Heart right ventricle (tissue), 16 donors: ENCODE measurements at regions not wholly inside any gene's neighbourhood (a gene's known extent, or its start where the extent isn't known, plus 50 kb on each side); places are given as distances from the start of the nearest gene placed in this dataset.
"Not testable (repeated sequence)": the region's sequence is repeated elsewhere in the genome, so short reads cannot be mapped to it uniquely, and the experiment has no call there.

ENCODE experiments used
- ATAC-seq, 8 donors: fragments of 200-7000 bp; cut with Tn5 transposase; one replicate each; pipeline ENCODE4 v1.9.1; 2020; ENCODE audit warnings: mild to moderate bottlenecking in 8 of 8, moderate library complexity in 8 of 8, moderate number of reproducible peaks in 1 of 8
- DNase-seq, 2 donors: peaks; one replicate each; pipeline ENCODE4 v3.0.0-alpha.2; 2020
- H3K27ac ChIP-seq, 10 donors: fragments of 200-600 bp; sonication (generic) in 2 of 10; one replicate each; pipeline versions ENCODE4 v1.5.0 to v1.8.0; 2020 to 2022; ENCODE audit warnings: mild to moderate bottlenecking in 3 of 10
- H3K27me3 ChIP-seq, 7 donors: fragments of 200-600 bp; one replicate each; pipeline ENCODE4 v1.8.0; 2021 to 2022; ENCODE audit warnings: mild to moderate bottlenecking in 2 of 7
- H3K36me3 ChIP-seq, 9 donors: fragments of 200-600 bp; sonication (generic) in 1 of 9; one replicate each; pipeline versions ENCODE4 v1.5.0 to v1.8.0; 2020 to 2022; ENCODE audit warnings: mild to moderate bottlenecking in 2 of 9
- H3K4me1 ChIP-seq, 9 donors: fragments of 200-600 bp; sonication (generic) in 1 of 9; one replicate each; pipeline versions ENCODE4 v1.5.0 to v1.8.0; 2020 to 2022; ENCODE audit warnings: mild to moderate bottlenecking in 4 of 9
- H3K4me3 ChIP-seq, 10 donors: fragments of 200-600 bp; sonication (generic) in 2 of 10; one replicate each; pipeline versions ENCODE4 v1.5.0 to v1.8.0; 2020 to 2022; ENCODE audit warnings: mild to moderate bottlenecking in 7 of 10, moderate library complexity in 2 of 10
- H3K9me3 ChIP-seq, 11 donors: fragments of 200-600 bp in 10 of 11; sonication (generic) in 2 of 11; one replicate each; pipeline versions ENCODE4 v1.5.0 to v1.8.0; 2013 to 2022; ENCODE audit warnings: mild to moderate bottlenecking in 2 of 11, control low read depth in 1 of 11, moderate library complexity in 1 of 11
- CTCF ChIP-seq, 9 donors: fragments of 200-600 bp; sonication (generic) in 2 of 9; IDR thresholded peaks; one replicate each; pipeline versions ENCODE4 v1.5.0 to v1.8.0; 2021 to 2022; ENCODE audit warnings: antibody characterized with exemption in 9 of 9, mild to moderate bottlenecking in 5 of 9, moderate library complexity in 1 of 9
- WGBS, 2 donors: extraction: QIAGEN DNeasy Blood & Tissue Kit; methylation state at CpG; one replicate each; pipeline ENCODE4 v1.1.7; 2013; ENCODE audit warnings: inconsistent platforms in 1 of 2; 5-methylcytosine and 5-hydroxymethylcytosine counted together
- intact Hi-C, 10 donors: fragments of 100-400 bp; cut with DNase I; formaldehyde crosslinking; loops; one replicate each; pipeline versions ENCODE4 v1.11.1 to v1.14.2; 2022
- donor health status: Arrhythmogenic right ventricular cardiomyopathy.
- donor health status: ischemic (EF 13 %, LVEDD 7.1; RV severe dilation, severe dysfunction).
- donor health status: healthy with polysubstance abuse.
- donor health status: DM: no; HTN: yes; CAD: no.
- donor health status: DM: no; HTN: no; CAD: no.
- donor health status: ischemic (EF 25% LVEDD 6.9; RV normal size, moderate dysfunction).
- donor health status: ischemic (EF 25% LVEDD 5.7; RV mildly dilated, moderate dysfunction).
- donor health status: healthy.
- donor health status: DM: yes; HTN: yes; CAD: no.
- donor health status: Ischemic cardiomyopathy.
- donor health status: ischemic (EF 35%, LVEDD 5.7; RV mildly dilated, moderate dysfunction).
- donor health status: nonischemic (EF 11% LVEDD 7.7; RV severe dilation, severe dysfunction).
- donor health status: DM: yes; HTN: yes; CAD: no.
- donor health status: PGD.
- donor health status: ischemic (EF 29% LVEDD 5.4; RV normal size, mild dysfunction).
- donor health status: nonischemic (EF 23%, LVEDD 6.1; RV moderate dilation, normal function).

- Histone ChIP-seq H3K27ac (no peak overlapping the region), H3K27me3 (peaks cover 0 to 56% (median 0%) of the 10 kb centered on the region in 7 donors), H3K4me3 (no peak overlapping the region), H3K36me3 (no peaks in the 10 kb centered on the region), H3K4me1 (no peaks in the 10 kb centered on the region), H3K9me3 (no peaks in the 10 kb centered on the region)
- no peak for ATAC-seq
- 65 to 76% methylated on average over 3 of the region's 3 CpGs for WGBS, 2 donors
- no peak for TF ChIP-seq CTCF (IDR thresholded peaks at IDR 0.05)
- intact Hi-C loops = no loop called here
- no peak for DNase-seq
Measured at GRCh38 chrX:38489341-38489740, 72.0 kb upstream of the TSPAN7 start.

GRCh38 chrX:38494239-38494823, 67.0 kb upstream of the TSPAN7 start:
- TF ChIP-seq CTCF (IDR thresholded peaks at IDR 0.05) = no peak
- H3K27me3 ChIP-seq = peaks cover 0 to 22% (median 0%) of the 10 kb centered on the region in 7 donors
- WGBS, 2 donors = 61% methylated on average over 3 of the region's 3 CpGs
- H3K9me3 ChIP-seq = no peaks in the 10 kb centered on the region
- intact Hi-C loops = no loop called here
- DNase-seq (no peak), ATAC-seq (no peak)
- H3K36me3 ChIP-seq = no peaks in the 10 kb centered on the region
- H3K27ac ChIP-seq = no peak overlapping the region
- no peaks in the 10 kb centered on the region for H3K4me1 ChIP-seq
- H3K4me3 ChIP-seq = no peak overlapping the region

- H3K36me3 ChIP-seq, ATAC-seq, H3K4me1 ChIP-seq, H3K27ac ChIP-seq, H3K27me3 ChIP-seq, DNase-seq, H3K4me3 ChIP-seq, intact Hi-C loops: not testable (repeated sequence)
- 95 to 96% methylated on average over 3 of the region's 3 CpGs for WGBS, 2 donors
- H3K9me3 ChIP-seq = peaks cover 0 to 20% (median 8%) of the 10 kb centered on the region in 11 donors
Measured at GRCh38 chrX:38499658-38500057, 61.7 kb upstream of the TSPAN7 start.

- no peaks in the 10 kb centered on the region for H3K27me3 ChIP-seq
- H3K4me3 ChIP-seq = no peak overlapping the region
- no peaks in the 10 kb centered on the region for H3K4me1 ChIP-seq
- no peak for TF ChIP-seq CTCF (IDR thresholded peaks at IDR 0.05)
- WGBS, 2 donors = 97 to 100% methylated on average over 1 of the region's 1 CpG
- no peaks in the 10 kb centered on the region for H3K36me3 ChIP-seq
- ATAC-seq (no peak), DNase-seq (no peak)
- no peak overlapping the region for H3K27ac ChIP-seq
- intact Hi-C loops = no loop called here
- H3K9me3 ChIP-seq = peaks cover 0 to 20% (median 8%) of the 10 kb centered on the region in 11 donors
Measured at GRCh38 chrX:38500141-38500540, 61.2 kb upstream of the TSPAN7 start.

- TF ChIP-seq CTCF (IDR thresholded peaks at IDR 0.05) = no peak
- intact Hi-C loops = no loop called here
- 63 to 73% methylated on average over 2 of the region's 2 CpGs for WGBS, 2 donors
- Histone ChIP-seq H3K4me3 (no peak overlapping the region), H3K27ac (no peak overlapping the region), H3K9me3 (peaks cover 0 to 20% (median 8%) of the 10 kb centered on the region in 11 donors), H3K36me3 (no peaks in the 10 kb centered on the region), H3K27me3 (peaks cover 0 to under 1% (median 0%) of the 10 kb centered on the region in 7 donors), H3K4me1 (no peaks in the 10 kb centered on the region)
- no peak for DNase-seq
- no peak for ATAC-seq
Measured at GRCh38 chrX:38500866-38501265, 60.5 kb upstream of the TSPAN7 start.
